ENCODE measurements at regions not wholly inside any gene's neighbourhood (a gene's known extent, or its start where the extent isn't known, plus 50 kb on each side); places are given as distances from the start of the nearest gene placed in this dataset.

DNA sequence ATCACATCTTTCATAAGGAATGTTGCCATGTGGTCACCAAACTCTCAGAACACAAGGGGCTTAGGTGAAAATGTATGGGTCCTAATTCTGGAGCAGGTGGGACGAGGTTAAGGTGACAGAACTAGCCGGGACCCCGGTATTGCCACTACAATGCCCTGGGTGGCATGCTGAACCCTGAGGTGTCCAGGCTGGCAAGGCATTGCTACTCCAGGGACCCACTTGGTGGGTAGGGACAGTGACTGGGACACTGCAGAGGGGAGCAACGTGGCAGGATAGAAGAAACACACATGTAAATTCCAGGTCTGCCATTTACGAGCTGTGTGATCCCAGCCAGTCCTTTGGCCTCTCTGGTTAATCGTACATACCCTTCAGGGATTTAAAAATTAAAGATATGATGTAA lies 206.9 kb upstream of the MVB12B start:
- no peak overlapping the region for H3K9ac ChIP-seq
- peaks cover 29% of the 10 kb centered on the region for H3K36me3 ChIP-seq
- no peak for TF ChIP-seq Cebpa-rat (IDR thresholded peaks at IDR 0.05)
- no peak overlapping the region for H3K4me3 ChIP-seq
- no peaks in the 10 kb centered on the region for H4K20me1 ChIP-seq
- H3K4me2 ChIP-seq = no peak overlapping the region
- no peaks in the 10 kb centered on the region for H3K4me1 ChIP-seq
- no peak overlapping the region for H3K27ac ChIP-seq
- H3K27me3 ChIP-seq = no peaks in the 10 kb centered on the region
- H3K9me3 ChIP-seq = no peaks in the 10 kb centered on the region

GRCh38 chr9:126122901-126123616 lies 203.6 kb upstream of the MVB12B start:
- no peaks in the 10 kb centered on the region for H3K4me1 ChIP-seq
- H3K4me2 ChIP-seq = no peak overlapping the region
- H3K9me3 ChIP-seq = no peaks in the 10 kb centered on the region
- H3K9ac ChIP-seq = no peak overlapping the region
- no peak overlapping the region for H3K27ac ChIP-seq
- H3K36me3 ChIP-seq = peaks cover 59% of the 10 kb centered on the region
- TF ChIP-seq Cebpa-rat (IDR thresholded peaks at IDR 0.05) = no peak
- H4K20me1 ChIP-seq = no peaks in the 10 kb centered on the region
- no peak overlapping the region for H3K4me3 ChIP-seq
- H3K27me3 ChIP-seq = no peaks in the 10 kb centered on the region

DNA sequence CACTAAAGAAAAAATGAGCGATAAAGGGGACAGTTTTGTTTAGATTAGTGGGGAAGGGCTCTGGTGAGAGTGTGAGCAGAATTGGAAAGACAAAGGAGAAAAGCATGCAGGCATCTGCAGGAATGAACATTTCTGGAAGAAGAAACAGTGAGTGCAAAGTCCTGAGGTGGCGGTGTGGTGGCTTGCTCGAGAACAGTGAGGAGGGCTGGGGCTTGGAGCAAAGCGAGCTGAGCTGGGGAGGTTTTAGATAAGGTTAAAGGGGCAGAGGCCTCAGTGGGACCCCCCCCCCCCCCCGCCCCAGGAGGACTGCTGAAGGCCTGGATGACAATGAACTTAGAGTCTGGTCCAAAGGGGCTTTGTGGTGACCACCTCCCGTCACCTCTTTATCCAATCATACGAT lies 202.7 kb upstream of the MVB12B start:
- H3K9ac ChIP-seq = no peak overlapping the region
- TF ChIP-seq Cebpa-rat (IDR thresholded peaks at IDR 0.05) = no peak
- no peaks in the 10 kb centered on the region for H3K27me3 ChIP-seq
- H3K27ac ChIP-seq = no peak overlapping the region
- H3K9me3 ChIP-seq = no peaks in the 10 kb centered on the region
- H3K4me3 ChIP-seq = no peak overlapping the region
- no peaks in the 10 kb centered on the region for H4K20me1 ChIP-seq
- no peaks in the 10 kb centered on the region for H3K4me1 ChIP-seq
- no peak overlapping the region for H3K4me2 ChIP-seq
- peaks cover 65% of the 10 kb centered on the region for H3K36me3 ChIP-seq

- TF ChIP-seq Cebpa-rat (IDR thresholded peaks at IDR 0.05) = no peak
- no peak overlapping the region for H3K27ac ChIP-seq
- no peak overlapping the region for H3K9ac ChIP-seq
- no peaks in the 10 kb centered on the region for H3K9me3 ChIP-seq
- H3K4me1 ChIP-seq = no peaks in the 10 kb centered on the region
- H3K4me3 ChIP-seq = no peak overlapping the region
- no peak overlapping the region for H3K4me2 ChIP-seq
- H4K20me1 ChIP-seq = no peaks in the 10 kb centered on the region
- H3K36me3 ChIP-seq = peaks cover 68% of the 10 kb centered on the region
- no peaks in the 10 kb centered on the region for H3K27me3 ChIP-seq
Observed at GRCh38 chr9:126125177-126125576, 201.5 kb upstream of the MVB12B start.

DNA sequence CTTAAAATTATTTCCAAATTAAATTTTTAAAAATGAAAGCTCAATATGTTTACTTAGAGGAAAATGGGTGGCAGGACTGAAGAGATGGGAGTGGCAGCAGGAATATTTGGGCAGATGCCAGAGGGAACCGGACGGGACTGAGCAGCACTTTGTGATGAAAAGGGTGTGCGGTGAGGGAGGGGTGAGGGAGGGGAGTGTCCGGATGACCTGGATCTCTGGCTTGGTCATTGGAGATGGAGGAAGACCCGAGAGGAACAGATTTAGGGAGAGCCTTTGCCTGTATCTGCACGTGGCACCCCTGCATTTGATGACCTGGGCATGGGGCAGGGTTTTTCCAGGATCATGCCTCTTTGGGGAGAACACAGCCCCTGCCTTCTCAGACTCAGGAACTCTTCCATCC lies 201.1 kb upstream of the MVB12B start:
- H3K9me3 ChIP-seq = no peaks in the 10 kb centered on the region
- H3K27ac ChIP-seq = no peak overlapping the region
- no peaks in the 10 kb centered on the region for H3K27me3 ChIP-seq
- no peak overlapping the region for H3K9ac ChIP-seq
- no peak for TF ChIP-seq Cebpa-rat (IDR thresholded peaks at IDR 0.05)
- H3K4me2 ChIP-seq = no peak overlapping the region
- no peak overlapping the region for H3K4me3 ChIP-seq
- no peaks in the 10 kb centered on the region for H4K20me1 ChIP-seq
- peaks cover 72% of the 10 kb centered on the region for H3K36me3 ChIP-seq
- H3K4me1 ChIP-seq = no peaks in the 10 kb centered on the region

DNA sequence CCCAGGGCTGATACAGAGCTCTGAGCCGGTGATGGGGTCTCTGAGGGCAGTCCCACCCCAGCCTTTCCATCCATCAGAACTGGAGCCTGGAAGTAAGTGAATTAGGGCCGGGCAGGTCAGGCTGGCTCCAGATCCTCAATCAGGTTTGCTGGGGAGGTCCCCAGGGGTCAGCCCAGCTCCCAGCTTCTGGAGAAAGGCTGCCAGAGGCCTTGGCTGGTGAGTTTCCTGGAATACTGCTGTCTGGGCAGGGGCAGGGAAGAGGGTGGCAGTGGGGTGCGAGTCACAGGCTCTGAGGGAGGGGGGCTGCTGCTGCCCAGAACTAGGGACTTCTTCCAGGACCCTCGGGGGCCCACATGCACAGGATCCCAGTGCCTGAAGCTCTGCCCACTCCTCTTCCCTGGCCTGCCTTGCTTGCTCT lies 200.6 kb upstream of the MVB12B start:
- Histone ChIP-seq H3K9ac (no peak overlapping the region), H3K36me3 (peaks cover 77% of the 10 kb centered on the region), H3K27ac (no peak overlapping the region), H3K9me3 (no peaks in the 10 kb centered on the region), H4K20me1 (no peaks in the 10 kb centered on the region), H3K4me2 (no peak overlapping the region), H3K4me1 (no peaks in the 10 kb centered on the region), H3K27me3 (no peaks in the 10 kb centered on the region), H3K4me3 (no peak overlapping the region)
- TF ChIP-seq Cebpa-rat (IDR thresholded peaks at IDR 0.05) = no peak

- Histone ChIP-seq H3K27me3 (no peaks in the 10 kb centered on the region), H4K20me1 (no peaks in the 10 kb centered on the region), H3K9ac (no peak overlapping the region), H3K27ac (no peak overlapping the region), H3K4me1 (no peaks in the 10 kb centered on the region), H3K36me3 (peaks cover 85% of the 10 kb centered on the region), H3K4me3 (no peak overlapping the region), H3K9me3 (peaks cover 3% of the 10 kb centered on the region), H3K4me2 (no peak overlapping the region)
- TF ChIP-seq Cebpa-rat (IDR thresholded peaks at IDR 0.05) = no peak
Observed at GRCh38 chr9:126126807-126127206, 199.8 kb upstream of the MVB12B start.

DNA sequence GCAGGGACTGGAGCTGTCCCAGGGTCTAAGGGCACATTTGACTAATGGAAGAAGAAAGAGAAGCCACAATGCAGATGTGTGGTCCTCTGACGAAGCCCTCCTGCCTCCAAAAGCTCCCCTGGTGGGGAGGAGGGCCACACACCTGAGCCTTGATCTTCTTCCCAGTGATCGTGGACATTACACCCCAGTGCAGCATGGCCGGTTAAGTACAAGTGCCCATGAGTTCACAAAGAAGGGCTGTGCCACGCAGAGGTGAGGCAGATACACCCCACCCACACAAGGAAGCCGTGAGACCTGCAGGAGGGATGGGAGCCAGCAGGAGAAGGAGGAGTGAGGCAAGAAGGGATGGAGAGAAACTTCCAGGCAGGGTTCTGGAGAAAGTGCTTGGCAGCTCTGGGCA lies 199.0 kb upstream of the MVB12B start:
- Histone ChIP-seq H3K27me3 (no peaks in the 10 kb centered on the region), H3K9me3 (peaks cover 7% of the 10 kb centered on the region), H3K9ac (no peak overlapping the region), H3K36me3 (peaks cover 84% of the 10 kb centered on the region), H4K20me1 (no peaks in the 10 kb centered on the region), H3K4me1 (no peaks in the 10 kb centered on the region), H3K27ac (no peak overlapping the region), H3K4me2 (no peak overlapping the region), H3K4me3 (no peak overlapping the region)
- TF ChIP-seq Cebpa-rat (IDR thresholded peaks at IDR 0.05) = no peak

GRCh38 chr9:126128494-126129142 lies 198.0 kb upstream of the MVB12B start:
- no peaks in the 10 kb centered on the region for H3K4me1 ChIP-seq
- H3K4me3 ChIP-seq = no peak overlapping the region
- H3K4me2 ChIP-seq = no peak overlapping the region
- H3K36me3 ChIP-seq = peaks cover 77% of the 10 kb centered on the region
- H3K27me3 ChIP-seq = no peaks in the 10 kb centered on the region
- H3K9ac ChIP-seq = no peak overlapping the region
- peaks cover 16% of the 10 kb centered on the region for H3K9me3 ChIP-seq
- TF ChIP-seq Cebpa-rat (IDR thresholded peaks at IDR 0.05) = no peak
- no peak overlapping the region for H3K27ac ChIP-seq
- H4K20me1 ChIP-seq = no peaks in the 10 kb centered on the region

DNA sequence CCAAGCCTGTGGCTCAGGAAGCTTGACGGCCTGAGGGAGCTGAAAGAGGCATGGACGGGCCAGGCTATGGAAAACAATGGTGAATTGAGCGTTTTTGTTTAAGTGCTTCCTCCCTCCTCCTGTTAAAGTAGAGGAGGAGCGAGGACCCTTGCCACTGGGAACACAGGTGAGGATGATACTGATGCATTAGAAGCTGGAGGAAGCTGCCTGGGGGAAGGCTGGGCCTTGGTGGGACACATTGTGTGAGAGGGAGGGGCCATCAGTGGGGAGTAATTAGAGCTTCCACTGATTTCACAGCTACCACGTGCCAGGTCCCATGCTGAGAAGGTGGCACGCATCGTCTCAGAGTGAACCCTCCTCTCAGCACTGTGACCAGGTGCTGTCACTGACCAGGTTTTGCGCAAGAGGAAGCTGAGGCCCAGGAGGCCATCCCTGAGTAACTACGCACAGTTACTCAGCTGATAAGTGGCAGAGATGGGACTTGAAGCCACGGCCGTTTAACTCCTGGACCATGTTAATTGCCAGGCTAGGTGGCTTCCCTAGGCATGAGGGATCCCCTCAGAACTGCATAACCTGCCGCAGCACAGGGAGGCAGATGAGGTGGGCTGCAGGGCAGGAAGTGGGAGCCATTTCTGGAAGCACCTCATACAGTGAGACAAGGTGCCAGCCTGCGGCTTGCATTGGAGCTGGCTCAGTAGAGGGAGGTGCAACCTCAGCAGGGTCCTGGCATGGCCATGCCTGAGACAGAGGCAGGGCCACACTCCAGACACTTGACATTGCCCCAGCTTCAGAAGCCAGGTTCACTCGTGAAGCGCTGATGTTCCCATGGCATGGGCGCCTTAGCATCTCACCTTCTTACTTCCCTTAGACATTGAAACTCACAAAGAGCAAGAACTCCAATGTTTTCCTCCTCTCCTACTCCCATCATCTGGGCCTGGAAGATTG lies 195.3 kb upstream of the MVB12B start:
- Histone ChIP-seq H3K4me1 (no peaks in the 10 kb centered on the region), H3K27ac (no peak overlapping the region), H4K20me1 (no peaks in the 10 kb centered on the region), H3K9ac (no peak overlapping the region), H3K9me3 (peaks cover 41% of the 10 kb centered on the region), H3K4me2 (no peak overlapping the region), H3K27me3 (no peaks in the 10 kb centered on the region), H3K4me3 (no peak overlapping the region), H3K36me3 (peaks cover 63% of the 10 kb centered on the region)
- TF ChIP-seq Cebpa-rat (IDR thresholded peaks at IDR 0.05) = no peak

Data from BLaER1 (cell line).